T-helper 2 cell treated with Interferon-gamma antibody and Interleukin-4, amounts not matched to agents 5 μg/mL and 100 μg/mL, for 36 hours (primary cell): ENCODE measurements at regions not wholly inside any gene's neighbourhood (a gene's known extent, or its start where the extent isn't known, plus 50 kb on each side); places are given as distances from the start of the nearest gene placed in this dataset.

ENCODE experiments used
- DNase-seq: peaks from one replicate; pipeline ENCODE4 v3.0.0; 2021; ENCODE audit warnings: low spot score
- H3K27ac Mint-ChIP-seq: one replicate; pipeline ENCODE4 v1.8.0; 2021; ENCODE audit warnings: mild to moderate bottlenecking, mixed read lengths
- H3K27me3 Mint-ChIP-seq: one replicate; pipeline ENCODE4 v1.8.0; 2021; ENCODE audit warnings: low read depth, mixed read lengths
- H3K36me3 Mint-ChIP-seq: one replicate; pipeline ENCODE4 v1.8.0; 2021; ENCODE audit warnings: low read depth, mixed read lengths
- H3K4me1 Mint-ChIP-seq: one replicate; pipeline ENCODE4 v1.8.0; 2021; ENCODE audit warnings: low read depth, mixed read lengths
- H3K4me3 Mint-ChIP-seq: one replicate; pipeline ENCODE4 v1.8.0; 2022; ENCODE audit warnings: mild to moderate bottlenecking, moderate library complexity, mixed read lengths
- H3K9me3 Mint-ChIP-seq: one replicate; pipeline ENCODE4 v1.8.0; 2021; ENCODE audit warnings: mixed read lengths

DNA sequence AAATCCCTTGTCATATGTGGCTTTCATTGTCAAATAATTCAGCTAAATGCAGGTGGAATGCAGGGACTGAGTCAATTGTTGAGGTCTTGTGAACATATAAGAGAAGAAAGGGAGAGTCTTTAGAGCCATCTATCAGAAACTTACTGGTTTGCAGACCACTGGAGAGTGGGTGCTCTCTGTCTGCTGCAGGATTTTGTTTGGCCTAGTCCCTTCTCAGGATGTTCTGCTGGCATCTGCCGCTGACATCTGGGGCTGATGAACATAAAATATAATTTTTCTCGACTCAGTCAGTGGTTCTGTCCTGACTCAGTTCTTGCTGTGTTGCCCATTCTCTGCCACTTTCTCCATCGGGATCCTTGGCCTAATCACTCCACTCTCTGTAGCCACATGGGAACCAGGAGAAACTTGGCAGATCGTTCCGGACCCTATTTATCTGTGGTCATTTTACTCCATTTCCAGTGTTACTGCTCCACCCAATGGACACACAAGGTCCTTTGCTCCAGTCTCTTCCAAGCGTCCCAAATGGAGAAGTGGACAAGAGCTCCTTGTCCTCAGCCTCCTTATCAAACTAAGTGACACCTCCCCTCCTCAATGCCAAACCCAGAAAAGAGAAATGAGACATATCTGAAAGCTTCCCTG is 436.2 kb downstream of the FAT4 start:
- DNase-seq = no peak
- Mint-ChIP-seq H3K4me3 (no peak overlapping the region), H3K36me3 (no peaks in the 10 kb centered on the region), H3K27ac (no peak overlapping the region), H3K4me1 (no peaks in the 10 kb centered on the region), H3K9me3 (peaks cover 20% of the 10 kb centered on the region), H3K27me3 (no peaks in the 10 kb centered on the region)

DNA sequence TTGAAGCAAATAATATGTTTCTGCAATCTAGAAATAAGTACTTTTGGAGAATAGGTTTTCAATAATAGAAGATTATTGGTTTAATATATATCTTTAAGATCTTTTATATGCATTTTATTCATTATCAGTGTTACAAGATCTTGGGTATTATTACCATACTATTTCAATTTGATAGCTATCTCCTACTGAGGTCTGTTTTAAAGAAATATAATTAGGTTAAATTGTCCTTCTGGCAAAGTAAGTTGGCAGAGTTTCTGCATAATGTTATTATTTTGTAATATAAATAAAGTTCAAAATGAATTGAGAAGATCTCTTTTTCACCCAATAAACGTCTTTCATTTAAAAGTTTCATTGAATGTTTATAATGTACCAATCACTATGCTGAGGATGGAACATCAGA is 443.7 kb downstream of the FAT4 start:
- Mint-ChIP-seq H3K36me3 (no peaks in the 10 kb centered on the region), H3K9me3 (no peaks in the 10 kb centered on the region), H3K27me3 (no peaks in the 10 kb centered on the region), H3K27ac (no peak overlapping the region), H3K4me1 (no peaks in the 10 kb centered on the region), H3K4me3 (no peak overlapping the region)
- no peak for DNase-seq

DNA sequence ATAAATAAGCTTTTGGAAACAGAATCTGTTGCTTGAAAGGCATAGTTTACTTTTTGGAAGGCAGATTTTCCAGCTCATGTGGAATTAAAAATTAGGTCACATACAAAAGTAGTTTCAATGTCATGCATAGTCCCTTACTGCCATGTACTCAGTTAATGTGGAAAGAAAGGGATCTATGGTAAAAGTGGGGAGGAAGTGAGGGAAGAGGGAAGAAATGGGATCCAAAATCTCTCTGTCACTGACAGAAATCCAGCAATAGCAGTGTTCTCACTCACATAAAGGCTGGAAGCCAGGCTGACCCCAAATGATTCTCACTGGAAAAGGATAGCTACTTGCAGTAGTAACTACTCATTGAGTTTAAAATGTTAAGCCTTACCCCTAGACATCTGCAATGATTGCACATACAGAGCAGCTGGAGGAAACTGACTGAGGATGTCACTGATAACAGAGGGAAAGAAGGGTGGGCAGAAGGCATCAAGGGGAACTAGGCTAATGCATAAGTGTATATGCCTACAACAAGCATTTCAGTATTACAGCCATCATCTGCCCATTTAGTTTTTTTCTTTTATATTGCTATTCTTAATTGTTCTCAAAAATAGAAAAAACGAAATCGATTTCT is 445.6 kb downstream of the FAT4 start:
- H3K4me3 Mint-ChIP-seq = no peak overlapping the region
- no peak for DNase-seq
- no peaks in the 10 kb centered on the region for H3K9me3 Mint-ChIP-seq
- H3K36me3 Mint-ChIP-seq = no peaks in the 10 kb centered on the region
- no peaks in the 10 kb centered on the region for H3K4me1 Mint-ChIP-seq
- no peaks in the 10 kb centered on the region for H3K27me3 Mint-ChIP-seq
- H3K27ac Mint-ChIP-seq = no peak overlapping the region

DNA sequence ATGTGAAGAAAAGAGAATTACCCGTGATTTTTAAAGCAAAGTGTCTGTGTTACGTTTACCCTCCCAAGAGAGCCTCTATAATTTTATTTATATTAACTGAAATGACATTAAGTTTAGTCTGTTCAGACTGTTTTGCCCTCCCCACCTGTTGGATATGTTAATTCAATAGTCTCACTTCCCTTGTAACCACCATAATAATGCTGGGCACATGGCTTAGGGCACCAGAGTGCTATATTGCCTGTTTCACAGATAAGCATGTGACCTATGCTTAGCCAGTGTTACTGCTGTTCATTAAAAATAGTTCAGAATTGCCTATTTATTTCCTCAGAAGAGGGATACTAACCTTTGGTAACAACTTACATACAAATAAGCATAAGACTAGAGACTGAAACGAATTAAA is 446.2 kb downstream of the FAT4 start:
- Mint-ChIP-seq H3K36me3 (no peaks in the 10 kb centered on the region), H3K27ac (no peak overlapping the region), H3K27me3 (no peaks in the 10 kb centered on the region), H3K4me3 (no peak overlapping the region), H3K9me3 (no peaks in the 10 kb centered on the region), H3K4me1 (no peaks in the 10 kb centered on the region)
- no peak for DNase-seq

DNA sequence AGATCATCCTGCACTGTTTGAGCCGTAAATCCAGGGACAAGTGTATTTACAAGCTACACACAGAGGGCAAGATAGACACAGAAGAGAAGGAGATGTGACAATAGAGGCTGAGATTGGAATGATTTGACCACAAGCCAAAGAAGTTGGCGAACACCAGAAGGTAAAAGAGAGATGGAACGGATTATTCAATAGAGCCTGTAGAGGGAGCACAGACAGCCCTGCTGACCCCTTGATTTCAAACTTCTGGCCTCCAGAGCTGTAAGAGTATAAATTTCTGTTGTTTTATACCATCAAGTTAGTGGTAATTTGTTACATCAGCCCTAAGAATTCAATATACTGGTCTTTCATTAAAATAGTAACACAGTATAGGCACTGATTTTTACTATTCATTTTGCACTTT is 447.8 kb downstream of the FAT4 start:
- no peak overlapping the region for H3K4me3 Mint-ChIP-seq
- no peaks in the 10 kb centered on the region for H3K27me3 Mint-ChIP-seq
- H3K4me1 Mint-ChIP-seq = no peaks in the 10 kb centered on the region
- no peaks in the 10 kb centered on the region for H3K9me3 Mint-ChIP-seq
- H3K36me3 Mint-ChIP-seq = no peaks in the 10 kb centered on the region
- no peak overlapping the region for H3K27ac Mint-ChIP-seq
- no peak for DNase-seq

DNA sequence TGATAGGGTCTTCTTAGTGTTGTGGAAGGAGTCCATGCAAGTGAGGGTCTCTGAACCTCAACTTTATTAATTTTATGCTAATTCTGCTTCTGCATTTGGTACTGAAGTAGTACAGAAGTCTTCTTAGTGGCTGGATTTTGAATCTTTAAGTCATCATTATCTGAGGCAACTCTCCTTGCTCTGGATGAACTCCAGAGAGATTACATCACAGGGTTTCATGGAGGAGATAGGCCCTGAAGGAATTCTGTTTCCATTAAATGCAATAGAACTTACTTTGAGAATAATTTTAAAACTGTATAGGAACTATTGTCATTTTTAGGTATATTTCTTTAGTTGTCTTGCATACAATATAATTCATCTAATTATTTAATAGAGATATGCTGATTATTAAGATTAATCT is 451.2 kb downstream of the FAT4 start:
- H3K27ac Mint-ChIP-seq = no peak overlapping the region
- no peaks in the 10 kb centered on the region for H3K36me3 Mint-ChIP-seq
- no peaks in the 10 kb centered on the region for H3K4me1 Mint-ChIP-seq
- DNase-seq = no peak
- H3K4me3 Mint-ChIP-seq = no peak overlapping the region
- peaks cover 6% of the 10 kb centered on the region for H3K9me3 Mint-ChIP-seq
- no peaks in the 10 kb centered on the region for H3K27me3 Mint-ChIP-seq

DNA sequence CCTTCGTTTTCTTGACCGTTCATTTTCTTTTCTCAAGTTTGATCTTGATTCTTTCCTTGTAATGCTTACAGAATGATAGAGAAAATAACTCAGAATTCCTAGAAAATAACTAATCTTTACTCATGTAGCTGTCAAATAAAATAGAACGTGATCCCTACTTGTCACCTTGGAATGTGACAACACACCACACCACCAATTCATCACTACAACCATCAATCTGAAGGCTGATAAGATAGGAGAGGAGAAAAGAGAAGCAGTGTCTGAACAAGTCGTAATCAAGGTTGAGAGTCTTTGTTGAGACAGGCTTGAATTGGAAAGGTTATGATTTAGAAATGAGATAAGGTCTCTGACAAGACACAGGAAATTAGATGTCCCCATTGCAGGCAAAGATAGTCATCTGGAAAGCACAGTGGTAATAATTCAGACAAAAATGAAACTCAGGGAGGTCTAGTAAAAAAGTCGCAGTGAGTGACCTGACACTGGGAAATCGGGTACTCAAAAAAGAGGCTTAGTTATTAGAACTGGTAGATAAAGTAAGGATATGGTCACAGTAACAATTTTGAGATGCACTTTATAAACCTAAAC is 456.2 kb downstream of the FAT4 start:
- Mint-ChIP-seq H3K9me3 (peaks cover 19% of the 10 kb centered on the region), H3K27me3 (no peaks in the 10 kb centered on the region), H3K4me3 (no peak overlapping the region), H3K36me3 (no peaks in the 10 kb centered on the region), H3K4me1 (no peaks in the 10 kb centered on the region), H3K27ac (no peak overlapping the region)
- DNase-seq = no peak

DNA sequence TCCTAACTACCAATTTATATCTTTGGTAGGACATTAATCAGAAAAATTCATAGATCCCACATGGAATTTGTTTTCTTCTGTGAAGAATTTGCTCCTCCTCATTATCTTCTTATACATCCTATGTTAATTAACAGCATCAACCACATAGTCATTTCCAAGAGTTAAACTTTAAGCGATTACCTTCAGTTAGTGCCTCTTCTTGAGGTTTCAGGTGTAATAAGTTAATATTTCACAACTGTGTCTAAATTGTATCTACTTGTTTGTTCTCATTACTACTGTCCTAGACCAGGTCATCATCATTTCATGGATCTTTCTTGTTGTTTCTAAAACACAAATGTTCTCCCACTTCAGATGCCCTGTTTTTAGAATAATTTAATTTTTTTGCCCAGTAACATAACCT is 457.9 kb downstream of the FAT4 start:
- DNase-seq = no peak
- Mint-ChIP-seq H3K27me3 (no peaks in the 10 kb centered on the region), H3K9me3 (peaks cover 30% of the 10 kb centered on the region), H3K27ac (no peak overlapping the region), H3K4me1 (no peaks in the 10 kb centered on the region), H3K36me3 (no peaks in the 10 kb centered on the region), H3K4me3 (no peak overlapping the region)

DNA sequence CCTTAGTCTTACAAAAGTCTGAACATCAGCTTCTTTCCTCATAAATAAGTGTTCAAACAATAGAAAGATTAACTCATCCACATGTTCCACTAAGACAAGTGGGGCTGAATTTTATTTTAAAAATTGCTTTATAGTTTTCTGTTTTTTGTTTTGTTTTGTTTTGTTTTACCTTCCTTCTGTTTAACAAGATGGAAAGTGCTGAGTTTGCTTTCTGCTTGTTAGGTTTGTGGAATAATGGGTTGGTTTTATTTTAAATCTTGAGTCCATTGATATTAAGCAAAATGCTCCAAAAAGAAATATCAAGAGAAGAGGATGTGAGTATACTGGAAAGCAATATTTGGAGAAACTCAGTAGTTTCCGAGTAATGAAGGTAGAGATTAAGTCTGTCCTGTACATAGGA is 458.7 kb downstream of the FAT4 start:
- DNase-seq = no peak
- H3K27ac Mint-ChIP-seq = no peak overlapping the region
- H3K27me3 Mint-ChIP-seq = no peaks in the 10 kb centered on the region
- peaks cover 33% of the 10 kb centered on the region for H3K9me3 Mint-ChIP-seq
- H3K36me3 Mint-ChIP-seq = no peaks in the 10 kb centered on the region
- H3K4me3 Mint-ChIP-seq = no peak overlapping the region
- no peaks in the 10 kb centered on the region for H3K4me1 Mint-ChIP-seq

DNA sequence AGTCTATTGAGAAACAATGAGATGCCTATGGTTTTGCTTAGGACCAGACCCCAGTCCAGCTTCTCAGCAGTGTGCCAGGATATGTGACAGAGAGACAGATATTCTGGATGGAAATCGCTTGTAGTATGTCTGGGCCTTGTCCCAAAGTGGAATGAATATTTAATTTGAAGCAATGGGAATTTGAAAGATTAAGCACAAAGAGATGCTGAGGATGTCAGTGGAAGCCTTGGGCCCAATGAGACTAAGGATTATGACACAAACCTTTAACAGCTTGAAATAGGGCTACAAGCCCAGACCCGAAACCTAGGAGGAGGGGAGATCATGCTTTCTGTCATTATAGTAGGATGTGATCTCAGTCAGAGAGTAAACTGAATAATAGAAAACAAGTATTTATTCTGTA is 459.2 kb downstream of the FAT4 start:
- no peak overlapping the region for H3K27ac Mint-ChIP-seq
- no peaks in the 10 kb centered on the region for H3K27me3 Mint-ChIP-seq

DNA sequence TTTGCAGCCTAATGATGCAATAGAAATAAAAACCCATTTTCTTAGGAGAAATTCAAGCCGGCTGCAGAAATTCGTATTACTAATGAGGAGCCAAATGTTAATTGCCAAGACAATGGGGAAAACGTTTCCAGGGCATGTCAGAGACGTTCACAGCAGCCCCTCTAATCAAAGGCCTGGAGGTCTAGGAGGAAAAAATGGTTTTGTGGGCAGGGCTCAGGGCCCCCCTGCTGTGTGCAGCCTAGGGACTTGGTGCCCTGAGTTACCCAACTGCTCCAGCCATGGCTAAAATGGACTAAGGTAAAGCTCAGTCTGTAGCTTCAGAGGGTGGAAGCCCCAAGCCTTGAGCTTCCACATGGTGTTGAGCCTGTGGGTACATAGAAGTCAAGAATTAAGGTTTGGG is 461.4 kb downstream of the FAT4 start:
- DNase-seq = no peak
- Mint-ChIP-seq H3K27ac (no peak overlapping the region), H3K4me1 (no peaks in the 10 kb centered on the region), H3K9me3 (peaks cover 27% of the 10 kb centered on the region), H3K4me3 (no peak overlapping the region), H3K27me3 (no peaks in the 10 kb centered on the region), H3K36me3 (no peaks in the 10 kb centered on the region)

More for the DNA sequence above, 459.2 kb downstream of the FAT4 start:
- Mint-ChIP-seq H3K36me3 (no peaks in the 10 kb centered on the region), H3K9me3 (peaks cover 35% of the 10 kb centered on the region), H3K4me3 (no peak overlapping the region), H3K4me1 (no peaks in the 10 kb centered on the region)
- DNase-seq = no peak

DNA sequence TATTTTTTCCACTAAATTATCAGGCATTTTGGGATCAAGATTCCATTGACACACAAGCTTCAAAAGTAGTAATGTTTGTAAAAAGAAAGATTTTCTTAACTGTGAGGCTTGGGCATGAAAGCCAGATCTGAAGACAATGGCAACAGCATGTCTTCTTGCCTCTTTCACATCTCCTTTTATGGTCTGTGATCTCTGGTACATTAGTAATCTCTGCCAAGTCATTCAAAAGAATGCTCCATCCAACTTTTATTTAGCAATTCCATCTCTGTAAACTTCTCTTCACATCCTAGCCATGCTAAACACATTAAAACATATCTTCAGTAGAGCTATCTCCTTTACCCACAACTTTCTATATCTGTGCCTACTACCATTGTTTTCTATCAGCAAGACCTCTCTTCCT is 465.4 kb downstream of the FAT4 start:
- no peaks in the 10 kb centered on the region for H3K27me3 Mint-ChIP-seq
- no peaks in the 10 kb centered on the region for H3K4me1 Mint-ChIP-seq
- H3K4me3 Mint-ChIP-seq = no peak overlapping the region
- DNase-seq = no peak
- peaks cover 21% of the 10 kb centered on the region for H3K9me3 Mint-ChIP-seq
- no peak overlapping the region for H3K27ac Mint-ChIP-seq
- no peaks in the 10 kb centered on the region for H3K36me3 Mint-ChIP-seq

DNA sequence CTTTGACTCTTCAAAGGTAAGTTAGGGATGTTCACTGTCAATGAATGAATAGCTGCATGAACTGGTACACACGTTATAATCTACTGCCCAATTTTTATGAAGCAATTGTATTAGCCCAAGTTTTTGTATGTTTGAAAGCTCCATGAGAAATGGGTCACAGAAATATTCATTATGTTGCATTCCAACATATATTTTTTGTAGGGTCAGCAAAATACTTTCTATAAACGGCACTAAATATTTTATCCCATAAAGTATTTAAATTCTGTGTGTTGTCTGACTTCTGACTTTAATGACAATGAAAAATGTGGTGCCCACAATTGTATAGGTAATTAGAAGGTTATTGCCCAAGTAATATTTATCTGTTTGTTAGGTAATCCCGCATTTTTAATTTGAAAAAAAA is 466.0 kb downstream of the FAT4 start:
- no peaks in the 10 kb centered on the region for H3K27me3 Mint-ChIP-seq
- no peak for DNase-seq
- H3K36me3 Mint-ChIP-seq = no peaks in the 10 kb centered on the region

DNA sequence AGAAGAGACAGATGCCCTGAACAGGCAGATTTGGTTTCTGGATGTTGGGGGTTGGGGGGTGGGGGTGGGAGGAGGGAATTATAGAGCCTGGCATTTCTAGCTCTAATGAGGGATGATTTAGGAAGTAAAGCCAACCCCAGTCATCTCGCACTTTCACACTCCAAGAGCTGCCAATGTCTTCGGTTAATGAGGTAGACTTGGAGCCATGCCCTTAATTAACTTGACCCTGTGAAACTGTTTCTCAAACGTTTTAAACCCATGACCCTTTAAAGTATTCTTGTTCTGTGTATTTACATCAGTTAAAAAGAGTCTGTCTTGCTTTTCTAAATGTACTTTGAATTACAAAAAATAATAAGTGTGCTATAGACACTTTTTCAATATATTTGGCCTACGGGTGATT is 466.9 kb downstream of the FAT4 start:
- Mint-ChIP-seq H3K27ac (no peak overlapping the region), H3K27me3 (no peaks in the 10 kb centered on the region), H3K4me3 (no peak overlapping the region), H3K9me3 (peaks cover 14% of the 10 kb centered on the region), H3K36me3 (no peaks in the 10 kb centered on the region), H3K4me1 (no peaks in the 10 kb centered on the region)
- no peak for DNase-seq

More for the DNA sequence above, 466.0 kb downstream of the FAT4 start:
- no peak overlapping the region for H3K27ac Mint-ChIP-seq
- no peaks in the 10 kb centered on the region for H3K4me1 Mint-ChIP-seq
- H3K4me3 Mint-ChIP-seq = no peak overlapping the region
- H3K9me3 Mint-ChIP-seq = peaks cover 18% of the 10 kb centered on the region

DNA sequence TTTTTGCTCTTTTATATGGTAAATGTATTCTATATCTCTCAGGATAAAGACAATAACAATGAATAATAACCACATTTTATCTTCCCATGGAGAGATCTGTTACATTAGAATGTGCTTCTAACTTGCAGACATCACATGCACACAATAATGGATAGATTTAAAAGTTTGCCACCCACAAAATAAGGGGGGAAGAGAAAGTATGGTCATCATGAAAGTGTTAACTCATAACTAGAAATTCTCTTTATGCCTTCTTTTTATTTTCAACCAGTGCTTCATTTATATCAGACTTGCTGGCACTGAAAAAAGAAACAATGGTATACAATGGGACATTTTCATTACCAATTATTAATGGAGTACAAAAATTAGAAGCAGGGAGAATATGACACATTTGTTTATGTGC is 470.0 kb downstream of the FAT4 start:
- no peaks in the 10 kb centered on the region for H3K27me3 Mint-ChIP-seq
- H3K4me3 Mint-ChIP-seq = no peak overlapping the region
- H3K27ac Mint-ChIP-seq = no peak overlapping the region
- H3K4me1 Mint-ChIP-seq = no peaks in the 10 kb centered on the region
- DNase-seq = no peak
- no peaks in the 10 kb centered on the region for H3K36me3 Mint-ChIP-seq
- H3K9me3 Mint-ChIP-seq = no peaks in the 10 kb centered on the region
